H54 (cell line): ENCODE measurements at regions not wholly inside any gene's neighbourhood (a gene's known extent, or its start where the extent isn't known, plus 50 kb on each side); places are given as distances from the start of the nearest gene placed in this dataset.
"Not testable (repeated sequence)": the region's sequence is repeated elsewhere in the genome, so short reads cannot be mapped to it uniquely, and the experiment has no call there.

Source experiments
- DNase-seq: peaks from one replicate; pipeline ENCODE4 v3.0.0; 2011; ENCODE audit warnings: low spot score, mixed read lengths; ENCODE audit not compliant: insufficient read length
- FAIRE-seq: peaks from 3 replicates; lab custom pipeline; 2011; peaks lifted over from hg19 to GRCh38; lab: Jason Lieb, UNC
- POLR2A ChIP-seq: IDR thresholded peaks from 2 replicates; pipeline ENCODE4 v1.6.1; 2011; ENCODE audit warnings: low read depth, mild to moderate bottlenecking, low read length

DNA sequence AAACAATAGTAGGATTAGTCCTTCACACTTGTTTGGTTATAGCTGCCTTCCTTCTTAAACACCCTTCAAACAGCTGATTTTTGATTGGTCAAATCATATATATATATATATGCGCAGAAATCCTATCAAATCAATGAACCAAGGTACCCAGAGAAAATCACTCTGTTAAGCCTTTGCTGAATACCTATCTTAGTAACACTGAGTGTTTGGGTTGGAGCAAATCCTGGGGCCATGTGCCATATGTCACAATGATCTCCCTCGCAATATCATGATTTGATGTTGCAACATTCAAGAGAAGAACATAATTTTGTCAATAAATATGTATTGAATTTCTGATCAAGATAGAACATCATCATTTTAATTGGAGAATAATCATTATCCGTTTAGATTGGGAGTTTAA lies 795.6 kb downstream of the REEP3 start:
- DNase-seq: no peak
- no peak for TF ChIP-seq POLR2A
- FAIRE-seq: no peak

DNA sequence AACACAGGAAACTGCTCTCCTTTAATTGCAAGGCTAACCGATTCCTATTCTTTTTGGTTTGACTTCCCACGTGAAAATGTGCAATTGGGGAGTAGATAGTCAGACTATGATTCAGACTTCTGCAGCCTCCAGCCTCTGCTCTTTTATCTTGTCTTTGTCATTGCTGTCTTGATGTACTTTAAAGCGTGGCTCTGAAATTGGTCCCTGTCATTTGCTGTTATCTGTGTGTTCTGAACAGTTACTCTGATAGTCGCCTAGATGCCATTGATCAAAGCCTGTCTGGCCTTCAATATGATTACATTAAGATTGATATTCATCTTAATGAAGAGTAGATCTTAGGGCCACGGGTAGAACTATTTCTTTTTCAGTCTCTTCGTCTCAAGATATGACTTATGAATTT lies 799.2 kb downstream of the REEP3 start:
- TF ChIP-seq POLR2A: no peak
- DNase-seq (no peak), FAIRE-seq (no peak)

DNA sequence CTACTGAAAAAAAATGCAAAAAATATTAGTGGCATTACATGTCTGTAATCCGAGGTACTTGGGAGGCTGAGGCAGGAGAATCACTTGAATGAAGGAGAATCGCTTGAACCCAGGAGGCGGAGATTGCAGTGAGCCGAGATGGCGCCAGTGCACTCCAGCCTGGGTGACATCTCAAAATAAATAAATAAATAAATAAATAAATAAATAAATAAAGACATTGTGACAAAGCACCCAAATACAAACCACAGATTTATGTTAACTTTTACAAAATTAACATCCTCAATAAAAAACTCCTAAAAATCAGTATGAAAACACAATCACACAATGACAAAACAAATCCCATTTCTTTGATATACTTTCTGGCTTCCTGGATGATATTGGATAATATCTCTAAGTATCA lies 808.3 kb downstream of the REEP3 start:
- no peak for TF ChIP-seq POLR2A
- no peak for FAIRE-seq
- DNase-seq: no peak

DNA sequence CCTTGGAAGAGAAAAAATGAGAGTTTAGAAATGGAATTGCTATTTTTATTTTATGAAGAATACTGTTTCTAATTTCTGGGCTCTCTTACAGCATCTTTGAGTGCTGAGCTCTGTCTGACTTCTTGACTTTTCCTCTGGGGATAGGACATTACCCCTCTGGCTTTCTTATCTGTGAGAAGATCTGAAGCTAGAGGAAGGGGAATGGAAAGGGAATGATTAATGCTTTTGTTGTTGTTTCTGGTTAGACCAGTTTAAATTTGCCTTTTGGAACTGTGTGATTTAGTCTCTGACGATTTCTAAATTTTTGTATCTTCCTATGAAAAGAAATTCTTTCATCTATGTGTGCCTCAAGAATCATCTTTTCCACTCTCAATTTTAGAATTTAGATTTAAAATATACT lies 811.4 kb downstream of the REEP3 start:
- FAIRE-seq (no peak), DNase-seq (no peak)
- no peak for TF ChIP-seq POLR2A

DNA sequence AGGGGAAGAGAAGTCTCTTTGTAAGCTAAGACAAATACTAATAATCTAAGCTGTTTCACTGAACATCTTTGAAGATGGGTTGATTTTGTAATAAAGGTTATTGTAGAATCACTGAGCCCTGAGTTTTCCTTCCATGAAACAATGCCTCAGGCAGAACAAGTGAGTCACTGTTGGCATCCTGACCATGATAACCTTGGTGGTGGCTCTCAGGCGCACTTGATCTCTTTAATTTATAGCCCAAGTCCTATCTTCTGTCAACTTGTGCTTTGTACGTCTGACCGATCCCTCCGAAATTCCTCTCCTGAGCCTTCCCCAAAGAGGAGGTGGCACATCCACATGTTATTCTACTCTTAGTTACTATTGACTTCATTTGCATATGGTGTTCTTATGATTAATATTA lies 812.9 kb downstream of the REEP3 start:
- no peak for TF ChIP-seq POLR2A
- FAIRE-seq: no peak
- DNase-seq: no peak

DNA sequence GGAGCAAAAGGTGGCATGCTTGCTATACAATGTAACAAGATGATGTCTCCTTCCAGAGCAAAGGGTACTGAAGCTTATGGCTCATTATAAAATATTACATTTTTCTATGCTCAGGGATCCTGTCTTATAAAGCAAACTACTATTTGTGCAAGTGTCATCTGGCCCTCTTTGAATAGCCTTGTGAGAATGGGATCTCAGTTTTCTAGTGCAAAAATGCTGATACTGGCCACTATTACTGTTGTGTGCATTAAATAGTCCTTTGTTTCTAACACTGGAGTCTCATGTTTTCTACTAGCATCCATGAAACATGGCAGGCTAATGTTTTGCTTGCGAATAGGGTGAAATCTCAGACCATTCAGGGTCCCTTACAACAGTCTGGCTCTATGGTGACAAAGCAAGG lies 823.0 kb downstream of the REEP3 start:
- FAIRE-seq (no peak), DNase-seq (no peak)
- no peak for TF ChIP-seq POLR2A

DNA sequence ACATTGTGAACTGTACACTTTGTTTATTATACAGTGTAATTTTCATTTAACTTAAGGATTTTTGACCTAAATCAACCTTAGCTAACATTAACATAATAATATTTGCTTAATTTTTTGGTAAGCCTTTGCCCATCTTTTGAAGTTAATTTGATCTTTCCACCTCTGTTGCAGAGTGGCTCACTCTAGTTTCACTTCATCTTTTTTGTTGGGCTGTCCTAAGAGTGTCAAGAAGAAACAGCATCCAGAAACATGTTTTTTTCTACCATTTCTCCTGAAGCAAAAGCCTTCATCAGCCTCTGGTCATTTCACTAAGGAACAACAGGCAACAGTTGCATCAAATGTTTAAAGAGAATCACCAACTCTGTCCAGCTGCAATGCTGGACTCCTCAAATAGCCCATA lies 824.7 kb downstream of the REEP3 start:
- DNase-seq (no peak), FAIRE-seq (no peak)
- no peak for TF ChIP-seq POLR2A

DNA sequence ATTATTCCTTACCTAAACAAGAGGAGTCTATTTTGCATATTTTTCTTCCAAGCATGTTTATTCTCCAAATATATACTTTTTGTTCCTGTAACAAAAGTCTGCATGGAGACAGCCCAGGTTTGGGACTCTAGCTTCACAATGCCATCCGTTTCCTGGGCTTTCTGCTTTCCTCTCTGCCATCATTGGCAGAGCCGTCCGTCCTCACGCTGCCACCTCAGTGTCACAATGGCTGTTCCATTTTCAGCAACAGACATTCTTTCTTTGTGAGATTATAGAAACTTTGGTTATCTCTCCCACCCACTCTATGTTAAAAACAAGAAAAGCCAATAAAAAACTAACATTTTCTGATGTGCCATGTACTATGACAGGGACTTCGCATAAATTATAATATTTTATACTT lies 825.2 kb downstream of the REEP3 start:
- FAIRE-seq: no peak
- DNase-seq: no peak
- no peak for TF ChIP-seq POLR2A

DNA sequence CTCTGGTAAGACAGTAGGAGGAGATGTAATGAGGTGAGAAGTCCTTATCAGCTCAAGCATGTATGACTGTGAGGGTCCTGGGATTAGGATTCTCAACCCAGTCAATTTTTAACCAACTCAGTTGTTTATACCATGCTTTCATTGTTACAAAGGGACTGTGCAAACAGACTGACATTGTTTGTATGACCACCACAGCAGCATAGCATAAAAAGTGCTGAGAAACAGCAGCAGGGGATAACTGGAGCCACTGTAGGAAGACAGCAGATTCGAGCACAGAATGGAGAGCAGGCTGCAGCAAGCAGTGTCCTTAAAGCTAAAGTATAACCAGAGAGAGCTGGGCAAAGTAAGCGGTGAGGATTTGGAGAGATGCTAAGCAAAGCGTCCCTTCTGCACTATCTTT lies 829.5 kb downstream of the REEP3 start:
- no peak for DNase-seq
- FAIRE-seq: no peak
- no peak for TF ChIP-seq POLR2A

DNA sequence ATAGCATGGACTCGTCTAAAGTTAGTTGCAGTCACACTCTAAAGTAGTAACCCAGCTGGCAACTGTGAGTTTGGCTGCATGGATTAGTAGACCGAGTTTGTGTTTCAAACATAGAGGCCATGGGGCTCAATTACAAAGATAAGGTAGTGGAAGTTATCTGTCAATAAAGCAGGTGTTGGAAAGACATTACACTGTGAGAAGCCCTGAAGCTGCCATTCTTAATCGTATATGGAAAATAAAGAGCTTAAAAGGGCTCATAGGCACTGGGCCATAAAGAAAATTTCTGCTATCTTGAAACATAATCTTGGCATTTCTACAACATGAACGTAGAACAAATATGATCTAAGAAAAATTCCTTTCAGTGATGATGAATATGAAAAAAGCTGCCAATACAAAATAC lies 837.7 kb downstream of the REEP3 start:
- no peak for FAIRE-seq
- DNase-seq: no peak
- TF ChIP-seq POLR2A: no peak

DNA sequence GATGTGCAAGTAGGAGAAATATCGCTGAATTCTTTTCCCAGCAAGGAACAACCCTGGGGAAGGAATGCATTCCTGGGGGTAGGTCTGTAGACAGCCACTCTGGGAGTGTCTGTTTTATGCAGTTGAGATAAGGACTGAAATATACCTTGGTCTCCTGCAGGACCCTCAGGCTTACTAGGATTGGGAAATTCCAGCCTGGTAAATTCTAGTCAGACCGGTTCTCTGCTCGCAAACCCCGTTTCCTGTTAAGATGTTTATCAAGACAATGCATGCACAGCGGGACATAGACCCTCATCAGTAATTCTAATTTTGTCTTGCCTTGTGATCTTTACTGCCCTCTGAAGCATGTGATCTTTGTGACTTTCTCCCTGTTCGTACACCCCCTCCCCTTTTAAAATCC lies 839.0 kb downstream of the REEP3 start:
- not testable (repeated sequence) for DNase-seq

DNA sequence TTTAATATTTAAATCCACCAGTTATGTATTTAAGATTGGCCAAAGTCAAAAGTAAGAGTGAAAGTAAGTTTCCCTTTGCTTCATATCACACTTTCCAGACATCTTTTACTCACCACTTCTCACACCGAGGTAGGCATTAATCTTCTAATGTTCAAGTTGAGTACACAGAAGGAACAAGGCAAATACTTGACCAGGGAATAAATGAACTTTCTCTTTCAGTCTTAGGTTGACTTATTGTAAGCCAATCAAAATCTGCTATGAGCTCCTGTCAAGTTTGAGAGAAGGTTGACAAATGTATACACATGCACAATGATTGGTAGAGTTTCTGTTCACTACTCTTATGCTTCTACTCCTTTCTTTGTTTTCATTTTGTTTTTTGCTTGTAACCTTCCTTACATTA lies 842.5 kb downstream of the REEP3 start:
- DNase-seq (no peak), FAIRE-seq (peak; percentile 36)
- TF ChIP-seq POLR2A: no peak

More for the DNA sequence above, 839.0 kb downstream of the REEP3 start:
- not testable (repeated sequence) for FAIRE-seq

DNA sequence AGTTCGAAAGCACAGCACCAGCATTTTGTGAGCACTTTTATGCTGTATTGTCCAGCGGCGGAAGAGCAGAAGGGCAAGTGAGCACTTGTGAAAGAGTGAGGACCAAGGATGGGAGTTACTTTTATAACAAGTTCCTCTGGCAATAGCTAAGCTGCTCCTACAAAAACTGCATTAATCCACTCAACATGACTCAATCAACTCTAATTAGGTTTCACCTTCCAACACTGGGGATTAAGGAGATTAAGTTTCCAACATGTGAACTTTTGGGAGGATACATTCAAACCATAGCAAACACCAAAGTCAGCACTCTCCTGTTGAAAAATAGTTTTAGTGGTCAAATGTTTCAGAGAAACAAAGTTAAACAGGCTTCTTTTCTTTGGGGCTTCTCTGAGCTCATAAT lies 844.5 kb downstream of the REEP3 start:
- no peak for DNase-seq
- TF ChIP-seq POLR2A: no peak
- no peak for FAIRE-seq

DNA sequence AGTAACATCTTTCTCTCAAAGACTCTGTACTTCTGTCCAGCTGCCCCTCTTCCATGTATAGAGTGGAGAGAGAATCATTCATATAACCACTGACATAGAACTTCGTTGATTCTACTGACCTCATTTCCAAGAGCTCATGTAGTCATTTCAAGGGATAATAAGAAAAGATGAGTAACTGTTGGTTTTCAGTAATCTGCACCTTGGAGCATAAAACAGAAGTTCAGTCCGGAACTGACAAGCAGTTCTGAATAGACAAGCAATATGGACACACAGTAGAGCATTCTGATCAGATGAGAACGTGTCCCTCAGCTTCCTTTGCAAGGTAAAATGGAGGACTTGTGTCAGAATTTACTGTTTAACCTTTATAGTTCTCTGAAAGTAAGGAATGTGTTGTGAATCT lies 847.1 kb downstream of the REEP3 start:
- FAIRE-seq (no peak), DNase-seq (no peak)
- TF ChIP-seq POLR2A: no peak

DNA sequence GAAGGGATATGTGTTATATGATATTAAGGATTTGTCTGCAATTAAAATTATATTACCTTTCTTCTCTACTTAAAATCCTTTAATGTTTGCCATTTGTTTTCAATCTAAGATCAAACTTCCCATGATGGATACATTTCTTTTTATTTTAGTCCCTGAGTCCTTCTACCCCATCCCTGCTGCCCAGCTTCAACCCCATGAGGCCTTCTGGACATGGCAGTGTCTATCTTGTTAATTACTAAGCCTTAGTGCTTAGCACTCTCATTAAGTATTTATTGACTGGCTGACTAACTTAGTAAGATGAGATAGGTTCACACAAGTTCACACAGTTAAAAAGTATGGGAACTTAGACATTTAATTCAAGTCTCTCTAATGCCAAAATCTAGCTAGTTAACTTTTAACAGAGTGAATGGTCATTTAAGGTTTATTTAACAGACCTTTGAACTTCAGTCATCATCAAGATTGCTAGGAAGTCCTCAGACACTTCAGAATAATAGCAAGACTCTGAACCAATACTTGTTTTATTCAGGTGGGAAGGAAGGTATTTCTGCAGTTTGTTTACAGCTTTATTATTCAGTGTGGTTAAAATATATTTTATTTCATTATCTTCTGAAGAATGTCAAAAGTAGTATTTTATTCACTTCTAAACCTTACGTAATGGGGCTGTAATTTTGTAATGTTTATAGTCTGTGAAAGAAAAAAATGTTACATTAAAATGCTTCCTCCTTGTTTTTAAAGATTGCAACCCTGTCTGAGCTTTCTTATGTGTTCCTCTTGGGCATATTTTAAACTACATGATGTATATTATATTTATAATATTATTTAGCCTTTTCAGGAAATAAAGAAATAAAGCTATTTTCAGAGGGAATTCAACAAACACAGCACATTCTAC lies 848.9 kb downstream of the REEP3 start:
- no peak for FAIRE-seq
- TF ChIP-seq POLR2A: no peak
- DNase-seq: no peak
